Mucosa of descending colon (tissue), 3 donors: ENCODE measurements at regions not wholly inside any gene's neighbourhood (a gene's known extent, or its start where the extent isn't known, plus 50 kb on each side); places are given as distances from the start of the nearest gene placed in this dataset.

ENCODE experiments used
- ATAC-seq: fragments of 200-7000 bp; cut with Tn5 transposase; one replicate; pipeline ENCODE4 v1.9.1; 2020; ENCODE audit warnings: mild to moderate bottlenecking, moderate library complexity
- DNase-seq, 3 donors: peaks; one replicate each; pipeline ENCODE4 v3.0.0-alpha.2; 2020
- H3K36me3 ChIP-seq: fragments of 200-600 bp; one replicate; pipeline ENCODE4 v1.8.0; 2021; ENCODE audit warnings: low read depth, mild to moderate bottlenecking
- H3K4me1 ChIP-seq: fragments of 200-600 bp; one replicate; pipeline ENCODE4 v1.8.0; 2021; ENCODE audit warnings: low read depth, mild to moderate bottlenecking
- H3K4me3 ChIP-seq: fragments of 200-600 bp; one replicate; pipeline ENCODE4 v1.8.0; 2021; ENCODE audit warnings: mild to moderate bottlenecking
- H3K9me3 ChIP-seq: fragments of 200-600 bp; one replicate; pipeline ENCODE4 v1.8.0; 2021; ENCODE audit warnings: mild to moderate bottlenecking
- CTCF ChIP-seq: fragments of 200-600 bp; IDR thresholded peaks from one replicate; pipeline ENCODE4 v1.8.0; 2022; ENCODE audit warnings: antibody characterized with exemption, mild to moderate bottlenecking
- intact Hi-C, 2 donors: fragments of 100-400 bp; cut with DNase I in 1 of 2; cut with micrococcal nuclease in 1 of 2; formaldehyde crosslinking; loops; one replicate each; pipeline versions ENCODE4 v1.11.0 to v1.11.1; 2022; cut with DNase I, micrococcal nuclease
- donor health status: DM: no; HTN: no; CAD: no; lungs with moderate emphysema.
- donor health status: DM: no; HTN: no; CAD: no.
- donor health status: DM: no; HTN: yes; CAD: no.

GRCh38 chr15:61381501-61381900 is 152.4 kb upstream of the RORA start:
- Histone ChIP-seq H3K4me3 (no peak overlapping the region), H3K36me3 (no peaks in the 10 kb centered on the region), H3K4me1 (no peaks in the 10 kb centered on the region), H3K9me3 (no peaks in the 10 kb centered on the region)
- intact Hi-C loops: no loop called here
- ATAC-seq (no peak), DNase-seq (no peak)
- no peak for TF ChIP-seq CTCF

DNA sequence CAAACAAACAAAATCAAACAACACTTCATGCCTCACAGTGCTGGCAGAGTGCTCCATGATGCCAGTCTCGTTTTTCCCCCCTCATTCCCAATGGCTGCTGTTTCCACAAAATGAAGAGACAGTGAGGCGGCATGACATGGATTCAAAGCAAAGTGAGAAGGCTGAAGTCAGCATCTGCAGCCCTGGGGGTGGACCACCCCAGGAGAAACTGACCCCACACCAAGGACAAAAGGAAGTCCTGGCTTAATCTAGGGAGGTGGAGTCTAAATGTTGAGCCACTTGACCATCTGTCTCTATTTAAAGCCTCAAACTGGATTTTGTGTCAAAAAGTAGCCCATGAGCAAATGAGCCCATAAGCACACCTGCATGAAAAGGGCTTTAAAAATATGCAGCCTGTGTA is 151.2 kb upstream of the RORA start:
- no peaks in the 10 kb centered on the region for H3K9me3 ChIP-seq
- no peak for TF ChIP-seq CTCF
- ATAC-seq: no peak

DNA sequence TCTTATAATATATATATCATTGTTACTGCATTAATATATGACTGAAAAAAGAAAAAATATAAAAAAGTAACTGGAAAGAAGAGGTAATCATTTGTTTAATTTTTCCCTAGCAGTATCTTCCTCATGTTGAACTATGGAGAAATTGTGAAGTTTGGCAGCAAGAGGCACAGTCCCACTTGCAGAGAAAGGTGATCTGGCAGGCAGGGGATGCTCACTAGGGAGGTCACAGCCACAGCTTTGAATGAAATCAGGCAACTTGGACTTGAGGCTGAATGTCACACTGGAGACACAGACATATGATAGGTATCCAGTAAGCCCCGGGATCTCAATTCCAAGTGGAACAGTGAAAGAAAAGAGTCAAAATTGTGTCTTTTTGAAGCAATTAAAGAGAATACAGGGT is 149.9 kb upstream of the RORA start:
- ATAC-seq: no peak

More for the DNA sequence above, 151.2 kb upstream of the RORA start:
- intact Hi-C loops: no loop called here
- DNase-seq: no peak
- no peak overlapping the region for H3K4me3 ChIP-seq
- no peaks in the 10 kb centered on the region for H3K36me3 ChIP-seq
- no peaks in the 10 kb centered on the region for H3K4me1 ChIP-seq

DNA sequence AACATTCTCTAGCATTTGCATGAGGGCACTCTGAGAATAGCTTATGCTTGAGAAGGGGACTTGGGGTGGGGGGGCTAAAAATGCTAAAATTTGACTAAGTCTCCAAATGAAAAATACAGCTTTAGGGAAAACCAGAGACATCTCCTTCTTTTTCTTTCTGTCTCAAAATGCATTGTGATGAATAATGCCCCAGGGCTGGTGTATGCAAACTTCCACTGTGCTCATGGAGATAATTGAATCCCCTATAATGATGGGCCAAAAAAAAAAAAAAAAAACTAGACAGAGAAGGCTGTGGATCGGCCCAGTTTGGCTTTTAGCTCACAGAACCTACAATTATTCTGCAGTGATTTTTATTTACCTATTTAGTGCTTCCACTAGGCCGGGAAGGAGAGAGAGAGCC is 147.9 kb upstream of the RORA start:
- no peak for TF ChIP-seq CTCF
- ATAC-seq (no peak), DNase-seq (no peak)
- no peaks in the 10 kb centered on the region for H3K4me1 ChIP-seq
- no peaks in the 10 kb centered on the region for H3K36me3 ChIP-seq
- H3K9me3 ChIP-seq: no peaks in the 10 kb centered on the region
- intact Hi-C loops: no loop called here
- no peak overlapping the region for H3K4me3 ChIP-seq

More for the DNA sequence above, 149.9 kb upstream of the RORA start:
- Histone ChIP-seq H3K4me3 (no peak overlapping the region), H3K9me3 (no peaks in the 10 kb centered on the region), H3K4me1 (no peaks in the 10 kb centered on the region), H3K36me3 (no peaks in the 10 kb centered on the region)
- DNase-seq: no peak
- intact Hi-C loops: no loop called here
- TF ChIP-seq CTCF: no peak

DNA sequence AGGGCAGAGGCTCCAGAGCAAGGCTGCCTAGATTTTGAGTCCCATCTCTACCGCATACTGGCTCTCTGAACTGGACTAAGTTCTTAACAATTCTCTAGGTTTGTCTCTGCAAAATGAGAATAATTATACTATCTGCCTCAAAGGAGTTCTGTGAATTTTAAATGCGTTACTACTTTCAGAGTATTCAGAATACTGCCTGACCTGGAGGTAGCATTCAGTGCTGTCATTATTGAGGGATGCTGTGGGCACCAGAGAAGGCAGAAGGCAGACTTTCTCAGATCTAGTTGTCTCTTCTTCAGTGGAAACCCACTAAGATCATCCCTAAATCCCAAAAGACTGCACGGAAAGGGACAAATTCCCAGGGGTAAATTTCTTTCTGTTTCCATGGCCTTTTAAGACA is 147.4 kb upstream of the RORA start:
- DNase-seq (no peak), ATAC-seq (no peak)
- TF ChIP-seq CTCF: no peak
- Histone ChIP-seq H3K4me1 (no peaks in the 10 kb centered on the region), H3K36me3 (no peaks in the 10 kb centered on the region), H3K4me3 (no peak overlapping the region), H3K9me3 (no peaks in the 10 kb centered on the region)
- intact Hi-C loops: no loop called here

GRCh38 chr15:61374848-61375247 is 145.7 kb upstream of the RORA start:
- intact Hi-C loops: no loop called here
- H3K9me3 ChIP-seq: no peaks in the 10 kb centered on the region
- no peak for TF ChIP-seq CTCF
- no peak overlapping the region for H3K4me3 ChIP-seq
- DNase-seq (no peak), ATAC-seq (no peak)
- no peaks in the 10 kb centered on the region for H3K36me3 ChIP-seq
- no peaks in the 10 kb centered on the region for H3K4me1 ChIP-seq
